ENCODE measurements at regions not wholly inside any gene's neighbourhood (a gene's known extent, or its start where the extent isn't known, plus 50 kb on each side); places are given as distances from the start of the nearest gene placed in this dataset.

DNA sequence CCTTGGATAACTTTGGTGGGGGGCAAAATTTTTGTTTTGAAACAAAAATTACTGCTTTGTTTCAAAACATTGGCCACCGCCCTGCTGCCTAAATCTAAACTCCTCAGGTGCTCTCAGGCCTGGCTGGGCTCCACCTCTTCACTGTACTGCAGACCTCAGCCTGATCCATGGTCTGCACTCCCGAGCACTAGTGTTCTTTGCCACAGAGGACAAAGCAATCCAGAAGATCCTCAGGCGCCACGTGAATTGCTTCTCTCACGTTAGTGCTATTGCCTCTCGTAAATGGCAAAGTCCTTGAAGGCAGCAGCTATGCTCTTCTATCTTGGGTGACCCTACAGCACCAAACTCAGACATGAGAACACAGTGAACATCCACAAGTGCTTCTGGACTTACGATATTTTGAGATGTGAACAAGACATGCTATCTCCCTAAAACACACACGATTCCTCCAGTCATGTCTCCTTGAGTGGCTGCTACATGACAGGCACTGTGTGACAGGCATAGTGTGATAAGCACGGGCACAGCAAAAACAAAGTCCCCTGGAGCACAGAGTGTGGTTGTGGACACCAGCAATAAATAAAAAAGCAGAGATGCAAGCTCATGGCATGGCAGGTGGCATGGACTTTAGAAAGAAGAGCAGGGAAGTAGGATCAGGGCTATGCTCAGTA is 582.1 kb upstream of the DPP6 start:
- no peak for DNase-seq

DNA sequence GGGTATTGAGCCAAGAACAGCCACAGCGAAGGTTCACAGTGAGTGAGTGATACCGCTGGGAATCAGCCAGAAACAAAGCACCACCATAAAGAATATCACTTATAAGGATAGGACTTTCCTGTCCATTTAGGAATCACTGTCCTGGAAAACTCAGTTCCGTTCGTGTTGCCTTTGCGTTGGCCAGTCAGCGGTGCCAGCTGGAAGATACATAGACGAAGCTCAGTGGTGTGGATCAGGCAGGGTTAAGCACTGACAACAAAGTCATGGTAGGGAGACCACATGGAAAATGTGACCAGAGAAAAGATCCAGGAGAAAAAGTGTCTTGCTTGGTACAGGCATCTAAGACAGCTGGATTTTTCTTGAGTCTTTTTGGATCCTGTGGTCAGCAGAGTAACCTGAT is 579.7 kb upstream of the DPP6 start:
- no peak for DNase-seq

GRCh38 chr7:153473185-153473584 is 579.0 kb upstream of the DPP6 start:
- DNase-seq, result no peak

GRCh38 chr7:153475239-153475638 is 577.0 kb upstream of the DPP6 start:
- DNase-seq, result no peak

DNA sequence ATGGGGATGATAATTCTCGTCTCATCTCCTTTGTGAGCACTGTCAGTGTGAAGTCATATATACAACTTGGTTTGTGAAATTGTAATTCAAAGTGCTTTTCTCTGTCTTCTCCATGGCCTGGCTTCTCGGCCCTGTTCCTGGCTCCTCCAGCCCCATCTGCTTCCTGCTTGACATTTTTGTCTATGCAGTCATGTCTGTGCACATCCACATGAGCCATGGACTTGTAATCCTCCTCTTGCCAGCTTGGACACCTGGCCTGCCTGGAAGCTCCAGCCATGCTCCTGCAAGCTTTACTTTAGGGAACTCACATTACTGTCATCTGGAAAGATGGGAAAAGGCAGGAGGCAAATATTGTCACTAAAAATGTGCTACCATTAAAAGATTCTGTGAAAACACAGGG is 576.0 kb upstream of the DPP6 start:
- DNase-seq, result no peak

GRCh38 chr7:153496257-153496656 is 555.9 kb upstream of the DPP6 start:
- no peak for DNase-seq

DNA sequence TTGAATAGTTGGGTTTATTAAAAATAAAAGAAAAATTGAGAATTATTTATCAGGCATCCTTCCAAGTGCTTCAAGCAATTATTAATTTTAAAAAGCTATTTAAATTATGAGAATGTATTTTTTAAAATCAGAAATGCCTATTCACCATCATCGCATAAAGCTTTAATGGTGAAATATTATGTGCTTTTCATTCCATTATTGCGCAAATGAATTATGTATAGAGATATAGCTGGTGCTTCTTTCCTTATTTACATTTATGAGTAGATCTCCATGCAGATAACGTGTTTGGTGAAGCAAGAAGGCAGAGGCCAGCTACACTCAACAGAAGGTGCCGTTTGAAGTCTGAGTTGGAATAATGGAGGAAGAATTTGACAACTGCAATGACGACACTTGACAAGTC is 549.1 kb upstream of the DPP6 start:
- DNase-seq, result no peak

GRCh38 chr7:153504288-153505075 is 547.7 kb upstream of the DPP6 start:
- DNase-seq, result no peak

DNA sequence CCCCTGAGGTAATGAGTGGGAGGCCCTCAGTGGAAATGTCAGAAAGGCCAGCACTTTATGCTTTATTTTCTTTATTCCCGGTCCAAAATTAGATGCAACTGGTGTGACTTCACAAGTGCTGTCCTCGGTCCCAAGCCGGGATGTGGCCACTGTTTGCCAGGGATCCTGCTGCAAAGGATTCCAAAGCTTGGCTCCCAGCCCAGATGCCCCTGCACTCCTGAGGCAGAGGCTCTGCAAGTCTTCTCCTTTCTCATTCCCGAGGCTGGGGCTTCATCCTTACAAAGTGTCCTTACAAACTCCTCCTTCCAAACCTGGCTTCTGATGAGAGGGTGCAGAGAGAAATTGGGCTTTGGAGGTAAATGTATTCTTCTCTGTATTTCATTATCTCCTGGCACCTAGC is 544.3 kb upstream of the DPP6 start:
- DNase-seq, result no peak

- no peak for DNase-seq
Measured at GRCh38 chr7:153509768-153510167, 542.4 kb upstream of the DPP6 start.

- no peak for DNase-seq
Measured at GRCh38 chr7:153510674-153511073, 541.5 kb upstream of the DPP6 start.

- no peak for DNase-seq
Measured at GRCh38 chr7:153514032-153514431, 538.2 kb upstream of the DPP6 start.

GRCh38 chr7:153515359-153515758 is 536.8 kb upstream of the DPP6 start:
- no peak for DNase-seq

DNA sequence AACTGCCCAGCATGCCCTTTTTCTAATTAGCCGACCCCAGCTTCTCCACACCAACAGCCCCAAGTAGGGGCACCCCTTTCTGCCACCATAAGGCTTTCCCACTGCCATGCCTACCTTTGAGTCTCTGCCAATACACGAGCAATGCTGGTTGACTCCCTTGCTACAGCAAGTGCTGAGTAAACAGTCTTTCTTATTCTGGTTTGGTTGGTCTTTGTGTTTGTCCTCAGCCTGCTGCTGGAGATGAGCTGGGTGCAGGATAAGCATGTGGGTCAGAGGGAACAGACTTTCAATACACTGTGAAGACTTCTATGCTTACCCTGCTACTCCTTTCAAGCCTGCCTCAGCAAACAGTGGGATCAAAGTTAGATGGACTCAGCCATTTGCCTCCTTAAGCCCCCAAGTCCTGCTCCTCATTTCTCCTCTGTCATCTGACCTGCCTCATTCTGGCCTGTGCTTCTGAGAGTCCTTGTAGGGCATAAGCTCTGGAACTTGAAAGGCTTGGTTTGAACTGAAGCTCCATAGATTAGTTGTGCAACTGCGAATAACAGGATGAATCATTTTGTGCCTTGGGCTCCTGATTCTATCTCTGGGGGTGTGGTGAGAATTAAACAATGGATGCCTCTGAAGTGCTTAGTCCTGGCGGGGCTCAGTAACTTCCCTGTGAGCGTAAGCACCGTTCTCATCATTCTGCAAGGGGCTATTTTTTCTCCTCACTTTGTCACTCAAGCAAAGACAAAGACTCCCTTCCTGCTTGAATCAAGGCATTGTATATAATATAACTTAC is 533.8 kb upstream of the DPP6 start:
- DNase-seq, result no peak

GRCh38 chr7:153521370-153521769 is 530.8 kb upstream of the DPP6 start:
- DNase-seq, result no peak

DNA sequence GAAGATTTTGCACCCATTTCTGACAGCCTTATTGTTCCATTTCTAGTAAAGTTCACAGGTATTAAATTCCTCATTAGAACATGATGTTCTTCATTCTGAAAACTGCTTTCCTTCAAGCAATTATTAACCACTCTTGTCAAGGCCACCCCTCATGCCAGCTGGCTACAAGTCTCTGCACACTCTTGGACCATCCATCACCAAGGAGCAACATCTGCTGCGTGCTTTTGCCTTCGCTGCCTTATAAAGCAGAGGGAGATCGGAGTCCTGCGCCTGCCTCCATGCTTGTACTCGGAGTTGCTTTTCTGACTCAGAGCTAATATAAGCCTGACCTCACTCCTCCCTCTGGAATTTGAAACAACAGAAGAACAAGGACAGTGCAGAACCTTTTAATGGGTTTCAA is 529.9 kb upstream of the DPP6 start:
- DNase-seq, result no peak

DNA sequence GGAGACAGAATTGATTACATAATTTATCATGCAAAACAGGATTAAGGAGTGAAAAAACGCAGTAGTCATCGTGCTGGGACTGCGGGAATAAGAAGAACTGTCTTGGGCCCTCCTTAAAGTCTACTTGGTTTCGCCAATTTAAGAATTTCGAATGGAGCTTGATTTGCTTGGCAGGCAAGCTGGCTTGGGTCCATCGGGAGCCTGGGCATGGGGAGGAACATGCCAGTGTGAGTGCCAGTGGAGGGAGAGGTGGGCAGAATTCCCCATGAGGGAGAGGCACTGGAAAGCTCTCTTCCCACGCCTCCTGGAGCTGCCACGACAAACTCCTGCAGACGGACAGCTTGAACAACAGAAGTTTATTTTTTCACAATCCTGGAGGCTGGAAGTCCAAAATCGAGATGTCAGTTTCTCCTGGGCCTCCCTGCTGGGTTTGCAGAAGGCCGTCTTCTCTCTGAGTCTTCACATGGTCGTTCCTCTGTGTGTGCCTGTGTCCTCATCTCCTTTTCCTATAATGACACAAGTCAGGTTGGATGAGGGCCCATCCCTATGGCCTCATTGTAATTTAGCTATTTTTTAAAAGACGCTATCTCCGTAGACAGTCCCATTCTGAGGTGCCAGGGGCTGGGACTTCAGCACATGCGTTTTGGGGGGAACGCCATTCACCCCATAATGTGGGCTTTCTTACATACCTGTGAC is 528.7 kb upstream of the DPP6 start:
- no peak for DNase-seq

DNA sequence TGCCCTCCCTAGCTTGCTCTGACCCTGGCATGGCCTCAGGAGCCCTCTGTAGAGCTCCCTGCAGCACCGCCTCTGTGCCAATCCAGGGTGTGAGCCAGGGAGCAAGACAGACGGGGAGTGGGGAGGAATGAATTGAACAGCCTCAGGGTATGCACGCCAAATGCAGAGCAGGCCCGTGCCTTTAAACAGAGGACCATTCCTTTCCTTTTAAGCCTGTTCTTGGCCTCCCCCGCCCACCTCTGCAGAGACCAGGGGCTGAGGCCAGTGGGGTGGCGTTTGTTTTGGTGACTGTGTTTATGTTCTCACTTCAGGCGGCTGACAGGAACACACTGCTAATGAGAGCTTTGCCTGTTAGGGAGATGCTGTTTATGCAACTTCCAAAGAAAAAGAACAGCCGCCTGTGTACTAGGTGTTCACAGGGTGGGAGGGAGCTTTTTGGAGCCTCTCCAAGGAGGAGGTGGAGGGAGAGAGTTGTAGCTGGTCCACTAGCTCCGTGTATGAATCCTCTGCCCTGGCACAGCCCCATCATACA is 528.1 kb upstream of the DPP6 start:
- no peak for DNase-seq

GRCh38 chr7:153529100-153529499 is 523.1 kb upstream of the DPP6 start:
- DNase-seq, result no peak

DNA sequence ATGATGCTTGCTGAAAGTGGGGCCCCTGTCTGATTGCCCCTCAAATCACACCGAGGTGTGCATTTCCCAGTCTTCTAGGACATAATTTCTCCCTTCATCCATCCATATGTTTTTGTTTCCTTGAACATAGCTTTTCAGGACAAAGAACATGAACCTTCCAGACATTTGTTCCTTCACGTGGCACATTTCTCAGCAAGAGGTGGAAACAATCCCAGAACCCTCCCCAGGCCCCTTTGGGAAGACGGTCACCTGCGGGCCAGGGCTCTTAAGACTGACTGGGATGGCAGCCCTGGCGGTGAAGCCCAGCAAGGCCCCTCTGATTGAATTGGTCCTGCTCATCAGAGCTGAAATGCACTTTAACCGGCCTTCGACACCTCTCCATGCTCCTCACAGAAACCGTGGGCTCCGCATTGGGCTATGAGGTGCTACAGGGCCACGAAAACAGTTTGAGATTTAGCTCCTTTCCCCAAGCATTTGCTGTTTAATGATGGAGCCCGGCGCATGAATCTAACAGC is 522.5 kb upstream of the DPP6 start:
- DNase-seq, result no peak

GRCh38 chr7:153530441-153530840 is 521.8 kb upstream of the DPP6 start:
- DNase-seq, result no peak

DNA sequence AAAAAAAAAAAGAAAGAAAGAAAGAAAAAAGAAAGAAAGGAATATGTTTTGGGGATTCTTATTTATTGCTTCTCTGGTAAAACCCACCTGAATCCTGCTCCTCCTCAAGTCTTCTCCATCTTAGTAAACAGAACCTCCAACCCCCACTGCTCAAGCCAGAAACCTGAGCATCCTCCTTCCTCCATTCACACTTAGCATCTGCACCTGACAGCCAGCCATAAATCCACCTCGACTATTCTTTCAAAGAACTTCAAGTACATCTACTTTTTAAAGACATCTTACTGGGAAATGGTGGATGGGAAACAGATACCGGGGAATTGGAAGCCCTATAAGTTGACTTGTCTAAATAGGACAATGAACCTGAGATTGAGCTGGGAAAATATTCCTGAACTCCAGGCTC is 519.9 kb upstream of the DPP6 start:
- no peak for DNase-seq

DNA sequence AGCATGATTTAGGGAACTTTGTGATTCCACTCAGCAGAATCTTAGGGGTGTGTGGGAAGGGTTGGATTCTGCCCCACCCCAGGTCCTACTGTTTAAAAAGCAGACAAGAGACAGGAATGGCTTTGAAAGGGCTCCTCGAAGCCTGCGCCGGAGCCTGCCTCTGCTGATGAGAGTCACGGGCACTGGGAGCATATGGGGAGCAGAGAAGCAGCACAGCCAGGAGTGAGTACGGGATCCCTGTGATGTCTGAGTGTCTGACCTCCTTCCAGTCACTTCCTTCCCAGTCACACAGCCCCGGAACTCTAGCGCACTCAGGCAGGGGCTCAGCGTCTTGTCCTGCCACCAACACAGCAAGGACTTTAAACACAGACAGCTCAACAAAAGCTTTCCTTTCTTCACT is 514.9 kb upstream of the DPP6 start:
- no peak for DNase-seq

All from inflammatory macrophage (primary cell).